K562 (cell line): ENCODE measurements at regions not wholly inside any gene's neighbourhood (a gene's known extent, or its start where the extent isn't known, plus 50 kb on each side); places are given as distances from the start of the nearest gene placed in this dataset.

Source experiments
- ATAC-seq: fragments of 200-7000 bp; cut with Tn5 transposase; 3 replicates; pipeline ENCODE4 v1.9.1; 2020; ENCODE audit warnings: moderate library complexity
- BruUV-seq: library from RNA; stranded (reverse); fragments of 400-500 nt; replicated peaks from 2 replicates; lab custom pipeline; 2021; lab: Mats Ljungman, UMichigan
- CTCF ChIA-PET: fragments of 300-600 bp; formaldehyde crosslinking; extraction: SDS; loops from one replicate; lab custom pipeline; 2021; ENCODE audit warnings: low intra/inter-chr PET ratio; lab: Yijun Ruan, JAX
- POLR2A ChIA-PET: fragments of 300-600, 350-650 bp; sonication (Branson Sonifier 250); formaldehyde crosslinking; extraction: SDS; loops from one replicate; lab custom pipeline; 2021; ENCODE audit warnings: antibody characterized with exemption, inconsistent platforms; lab: Yijun Ruan, JAX
- DNase-seq, 4 experiments: peaks; one replicate each; pipeline versions ENCODE4 v3.0.0 to v3.0.0-alpha.2; 2011 to 2018; ENCODE audit warnings: low spot score in 3 of 4, mixed read lengths in 3 of 4; ENCODE audit errors: extremely low read depth in 1 of 4
- FAIRE-seq: peaks from 2 replicates; lab custom pipeline; 2011; peaks lifted over from hg19 to GRCh38; lab: Jason Lieb, UNC
- H2AFZ ChIP-seq: 2 replicates; pipeline ENCODE4 v1.6.0; 2011; ENCODE audit warnings: low read depth, low read length, control low read depth, inconsistent platforms
- H3K27ac ChIP-seq: fragments of 200-600 bp; 3 replicates; pipeline ENCODE4 v1.8.0; 2011; ENCODE audit warnings: low read depth, mild to moderate bottlenecking, control low read depth, inconsistent platforms, low read length, moderate library complexity, mixed read lengths; ENCODE audit errors: extremely low read depth
- H3K27me3 ChIP-seq, 2 experiments: fragments of 300-600 bp in 1 of 2; 2 replicates in 1 of 2; 3 replicates in 1 of 2; pipeline versions ENCODE4 v1.6.0 to v1.8.0; 2011; ENCODE audit warnings: inconsistent platforms in 2 of 2, low read length in 2 of 2, mild to moderate bottlenecking in 1 of 2, mixed read lengths in 1 of 2, moderate library complexity in 1 of 2; ENCODE audit not compliant: control insufficient read depth in 2 of 2, insufficient read depth in 2 of 2
- H3K36me3 ChIP-seq: fragments of 300-600 bp; 3 replicates; pipeline ENCODE4 v1.8.0; 2011; ENCODE audit warnings: mild to moderate bottlenecking, low read length, inconsistent platforms; ENCODE audit not compliant: control insufficient read depth, insufficient read depth
- H3K4me1 ChIP-seq, 2 experiments: fragments of 200-600 bp in 1 of 2; replicated peaks in 1 of 2; 2 replicates in 1 of 2; 3 replicates in 1 of 2; pipeline versions ENCODE4 v1.5.1 to v1.8.0; 2011; ENCODE audit warnings: inconsistent platforms in 2 of 2, low read length in 2 of 2, mild to moderate bottlenecking in 1 of 2, mixed read lengths in 1 of 2, moderate library complexity in 1 of 2; ENCODE audit not compliant: control insufficient read depth in 2 of 2, insufficient read depth in 2 of 2
- H3K4me2 ChIP-seq: 2 replicates; pipeline ENCODE4 v1.6.1; 2011; ENCODE audit warnings: low read length, control low read depth, inconsistent platforms, mixed read lengths; ENCODE audit not compliant: insufficient read depth
- H3K4me3 ChIP-seq: fragments of 200-600 bp; sonication (generic), shearing (Covaris generic); 2 replicates; pipeline ENCODE4 v1.5.1; 2016; ENCODE audit warnings: control low read depth, inconsistent platforms
- H3K79me2 ChIP-seq: fragments of 200-600 bp; 3 replicates; pipeline ENCODE4 v1.8.0; 2011; ENCODE audit warnings: low read length, inconsistent platforms; ENCODE audit not compliant: control insufficient read depth, insufficient read depth
- H3K9ac ChIP-seq, 2 experiments: 2 replicates each; pipeline versions ENCODE4 v1.6.0 to v1.6.1; 2011; ENCODE audit warnings: low read depth in 2 of 2, low read length in 2 of 2, control low read depth in 1 of 2, inconsistent platforms in 1 of 2, mild to moderate bottlenecking in 1 of 2, mixed read lengths in 1 of 2; ENCODE audit not compliant: insufficient read depth in 1 of 2
- H3K9me1 ChIP-seq: one replicate; pipeline ENCODE4 v1.6.0; 2011; ENCODE audit warnings: inconsistent platforms, mild to moderate bottlenecking, low read length, moderate library complexity; ENCODE audit not compliant: control insufficient read depth, insufficient read depth
- H3K9me3 ChIP-seq: replicated peaks from 2 replicates; pipeline ENCODE4 v1.5.1; 2011; ENCODE audit warnings: low read depth, low read length, inconsistent platforms; ENCODE audit not compliant: control insufficient read depth, insufficient read depth
- H4K20me1 ChIP-seq: replicated peaks from 2 replicates; pipeline ENCODE4 v1.6.1; 2011; ENCODE audit warnings: low read length, inconsistent platforms, mixed read lengths; ENCODE audit not compliant: control insufficient read depth, insufficient read depth
- ERF ChIP-seq: fragments of 450-650 bp; formaldehyde crosslinking; IDR thresholded peaks from 2 replicates; pipeline ENCODE4 v1.4.0; 2020; ENCODE audit warnings: mild to moderate bottlenecking, mixed read lengths
- OTX1 ChIP-seq: fragments of 450-650 bp; formaldehyde crosslinking; IDR thresholded peaks from 2 replicates; pipeline ENCODE4 v1.4.0; 2022; ENCODE audit warnings: mild to moderate bottlenecking
- POLR2B ChIP-seq: fragments of 450-650 bp; IDR thresholded peaks from 2 replicates; pipeline ENCODE4 v1.6.1; 2018; ENCODE audit warnings: low read depth; ENCODE audit not compliant: partially characterized antibody
- POLR3A ChIP-seq: IDR thresholded peaks from 2 replicates; pipeline ENCODE4 v1.6.1; 2011; ENCODE audit warnings: borderline replicate concordance, mild to moderate bottlenecking, moderate library complexity; ENCODE audit not compliant: insufficient read length, insufficient read depth; ENCODE audit errors: extremely low read depth
- RBFOX2 ChIP-seq: fragments of 200-400 bp; formaldehyde crosslinking; IDR thresholded peaks from 2 replicates; pipeline ENCODE4 v1.6.1; 2017; ENCODE audit warnings: low read depth, mild to moderate bottlenecking, low read length, moderate library complexity
- ZNF12 ChIP-seq: sonication (generic); formaldehyde crosslinking; IDR thresholded peaks from 2 replicates; pipeline ENCODE4 v1.4.0; 2020; ENCODE audit warnings: mild to moderate bottlenecking, missing genetic modification reagents
- in situ Hi-C: fragments of 300-500 bp; cut with MboI; formaldehyde crosslinking; loops from 4 replicates; pipeline ENCODE4 v1.15.0; 2018; ENCODE audit warnings: inconsistent platforms, mixed read lengths
- intact Hi-C: fragments of 100-400 bp; cut with micrococcal nuclease; formaldehyde crosslinking; loops from 2 replicates; pipeline ENCODE4 v1.14.2; 2022
- TF ChIP-seq, protein P1 (sequence below): fragments of 250-450 bp; sonication (Bioruptor Pico); IDR thresholded peaks from 2 replicates; pipeline ENCODE4 v1.5.0; 2022; ENCODE audit warnings: mild to moderate bottlenecking
- TF ChIP-seq, protein P2 (sequence below): fragments of 450-650 bp; formaldehyde crosslinking; IDR thresholded peaks from 2 replicates; pipeline ENCODE4 v1.4.0; 2022; ENCODE audit warnings: missing genetic modification characterization

DNA sequence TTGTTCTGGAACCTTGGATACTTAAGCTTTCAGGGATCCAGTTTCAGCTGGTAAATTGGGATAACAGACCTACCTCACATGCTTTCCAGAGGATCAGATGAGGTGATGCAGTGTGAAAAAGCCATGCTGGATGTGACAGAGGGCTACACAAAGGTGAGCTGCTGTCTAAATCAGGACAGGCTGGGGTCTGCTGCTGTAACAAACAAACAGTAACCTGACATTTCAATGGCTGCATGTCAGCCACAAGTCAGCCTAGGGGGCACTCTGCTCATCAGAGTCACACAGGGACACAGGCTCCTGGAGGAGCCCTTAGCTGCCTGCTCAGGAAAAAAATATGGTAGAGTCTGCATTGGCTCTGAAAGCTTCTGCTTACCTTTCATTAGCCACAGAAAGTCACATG lies 66.7 kb upstream of the EGFLAM start:
- ChIA-PET CTCF (interaction anchor here (0.5 to 3.4 kb wide), 3 partner anchors 354 to 1456 kb away, joined by 4 to 23 read pairs (median 6); no protein-coding TSS in a partner anchor), POLR2A (interaction anchor here (0.6 to 0.8 kb wide), 3 partner anchors 355 to 542 kb away, joined by 3 read pairs; no protein-coding TSS in a partner anchor)
- BruUV-seq: no TSS peak
- H3K4me2 ChIP-seq: no peak overlapping the region
- H3K9me1 ChIP-seq: no peaks in the 10 kb centered on the region
- no peak for TF ChIP-seq OTX1
- TF ChIP-seq POLR2B: no peak
- TF ChIP-seq, protein P1, sequence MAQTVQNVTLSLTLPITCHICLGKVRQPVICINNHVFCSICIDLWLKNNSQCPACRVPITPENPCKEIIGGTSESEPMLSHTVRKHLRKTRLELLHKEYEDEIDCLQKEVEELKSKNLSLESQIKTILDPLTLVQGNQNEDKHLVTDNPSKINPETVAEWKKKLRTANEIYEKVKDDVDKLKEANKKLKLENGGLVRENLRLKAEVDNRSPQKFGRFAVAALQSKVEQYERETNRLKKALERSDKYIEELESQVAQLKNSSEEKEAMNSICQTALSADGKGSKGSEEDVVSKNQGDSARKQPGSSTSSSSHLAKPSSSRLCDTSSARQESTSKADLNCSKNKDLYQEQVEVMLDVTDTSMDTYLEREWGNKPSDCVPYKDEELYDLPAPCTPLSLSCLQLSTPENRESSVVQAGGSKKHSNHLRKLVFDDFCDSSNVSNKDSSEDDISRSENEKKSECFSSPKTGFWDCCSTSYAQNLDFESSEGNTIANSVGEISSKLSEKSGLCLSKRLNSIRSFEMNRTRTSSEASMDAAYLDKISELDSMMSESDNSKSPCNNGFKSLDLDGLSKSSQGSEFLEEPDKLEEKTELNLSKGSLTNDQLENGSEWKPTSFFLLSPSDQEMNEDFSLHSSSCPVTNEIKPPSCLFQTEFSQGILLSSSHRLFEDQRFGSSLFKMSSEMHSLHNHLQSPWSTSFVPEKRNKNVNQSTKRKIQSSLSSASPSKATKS: no peak
- TF ChIP-seq ZNF12 (CRISPR knock-in tag): peak; percentile 93
- TF ChIP-seq POLR3A: no peak
- no peak for TF ChIP-seq RBFOX2
- TF ChIP-seq, protein P2, sequence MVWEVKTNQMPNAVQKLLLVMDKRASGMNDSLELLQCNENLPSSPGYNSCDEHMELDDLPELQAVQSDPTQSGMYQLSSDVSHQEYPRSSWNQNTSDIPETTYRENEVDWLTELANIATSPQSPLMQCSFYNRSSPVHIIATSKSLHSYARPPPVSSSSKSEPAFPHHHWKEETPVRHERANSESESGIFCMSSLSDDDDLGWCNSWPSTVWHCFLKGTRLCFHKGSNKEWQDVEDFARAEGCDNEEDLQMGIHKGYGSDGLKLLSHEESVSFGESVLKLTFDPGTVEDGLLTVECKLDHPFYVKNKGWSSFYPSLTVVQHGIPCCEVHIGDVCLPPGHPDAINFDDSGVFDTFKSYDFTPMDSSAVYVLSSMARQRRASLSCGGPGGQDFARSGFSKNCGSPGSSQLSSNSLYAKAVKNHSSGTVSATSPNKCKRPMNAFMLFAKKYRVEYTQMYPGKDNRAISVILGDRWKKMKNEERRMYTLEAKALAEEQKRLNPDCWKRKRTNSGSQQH: no peak
- no peak for TF ChIP-seq ERF (CRISPR knock-in tag)
- TF ChIP-seq, all 486 proteins: peak for 1
- intact Hi-C loops (loop anchor here (5.0 to 10.0 kb wide), 2 partner anchors 779 to 1457 kb away; no protein-coding TSS in a partner anchor), in situ Hi-C loops (loop anchor here (5.0 to 25.0 kb wide), 3 partner anchors 347 to 1454 kb away; partner anchors contain the start of gene GDNF)
- ATAC-seq (peak; percentile 39; the same call in 1 of the 3 replicates), DNase-seq (peak in 1 of 4 experiments; percentile 4), FAIRE-seq (no peak)
- H3K9ac ChIP-seq: no peak overlapping the region
- no peak overlapping the region for H3K4me3 ChIP-seq
- H2AFZ ChIP-seq: no peak overlapping the region
- H3K27me3 ChIP-seq: peaks cover 17 to 45% of the 10 kb centered on the region in 2 experiments
- 0 out of 5 replicates have a peak, but pooled peaks cover 0 to 2% of the 10 kb centered on the region in 2 experiments for H3K4me1 ChIP-seq
- H4K20me1 ChIP-seq: no peaks in the 10 kb centered on the region
- H3K27ac ChIP-seq: no peak overlapping the region
- no peaks in the 10 kb centered on the region for H3K36me3 ChIP-seq
- no peaks in the 10 kb centered on the region for H3K79me2 ChIP-seq
- H3K9me3 ChIP-seq: no peaks in the 10 kb centered on the region
